ENCODE measurements at regions not wholly inside any gene's neighbourhood (a gene's known extent, or its start where the extent isn't known, plus 50 kb on each side); places are given as distances from the start of the nearest gene placed in this dataset.

- TF ChIP-seq EZH2phosphoT487 (IDR thresholded peaks at IDR 0.05; ENCODE audit: borderline replicate concordance, low read length) (no peak), CTCF (IDR thresholded peaks at IDR 0.05; ENCODE audit: low read depth, low read length, poor library complexity, severe bottlenecking) (no peak)
These were observed 340.0 kb upstream of the ACTBL2 start for GRCh38 chr5:57822651-57823050.

All from DOHH2 (cell line).